ENCODE measurements at regions not wholly inside any gene's neighbourhood (a gene's known extent, or its start where the extent isn't known, plus 50 kb on each side); places are given as distances from the start of the nearest gene placed in this dataset.

- no peak for TF ChIP-seq POLR2AphosphoS5 (IDR thresholded peaks at IDR 0.05)
- TF ChIP-seq POLR2A (IDR thresholded peaks at IDR 0.05), result no peak
- TF ChIP-seq, protein P1, sequence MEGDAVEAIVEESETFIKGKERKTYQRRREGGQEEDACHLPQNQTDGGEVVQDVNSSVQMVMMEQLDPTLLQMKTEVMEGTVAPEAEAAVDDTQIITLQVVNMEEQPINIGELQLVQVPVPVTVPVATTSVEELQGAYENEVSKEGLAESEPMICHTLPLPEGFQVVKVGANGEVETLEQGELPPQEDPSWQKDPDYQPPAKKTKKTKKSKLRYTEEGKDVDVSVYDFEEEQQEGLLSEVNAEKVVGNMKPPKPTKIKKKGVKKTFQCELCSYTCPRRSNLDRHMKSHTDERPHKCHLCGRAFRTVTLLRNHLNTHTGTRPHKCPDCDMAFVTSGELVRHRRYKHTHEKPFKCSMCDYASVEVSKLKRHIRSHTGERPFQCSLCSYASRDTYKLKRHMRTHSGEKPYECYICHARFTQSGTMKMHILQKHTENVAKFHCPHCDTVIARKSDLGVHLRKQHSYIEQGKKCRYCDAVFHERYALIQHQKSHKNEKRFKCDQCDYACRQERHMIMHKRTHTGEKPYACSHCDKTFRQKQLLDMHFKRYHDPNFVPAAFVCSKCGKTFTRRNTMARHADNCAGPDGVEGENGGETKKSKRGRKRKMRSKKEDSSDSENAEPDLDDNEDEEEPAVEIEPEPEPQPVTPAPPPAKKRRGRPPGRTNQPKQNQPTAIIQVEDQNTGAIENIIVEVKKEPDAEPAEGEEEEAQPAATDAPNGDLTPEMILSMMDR (IDR thresholded peaks at IDR 0.05), result no peak
- TF ChIP-seq EP300 (IDR thresholded peaks at IDR 0.05), result no peak
- no peak overlapping the region for H3K27ac ChIP-seq
- no peaks in the 10 kb centered on the region for H3K27me3 ChIP-seq
- H3K4me3 ChIP-seq, result no peak overlapping the region
- no peak for DNase-seq (ENCODE audit: low spot score in 2 of 2)
- WGBS, result 25% methylated on average over 1 of the region's 1 CpG
- H3K9me3 ChIP-seq, result no peaks in the 10 kb centered on the region
- H3K4me1 ChIP-seq, result no peaks in the 10 kb centered on the region
- no peaks in the 10 kb centered on the region for H3K36me3 ChIP-seq
Observed at GRCh38 chr14:81940651-81941050, 407.0 kb upstream of the SEL1L start.

DNA sequence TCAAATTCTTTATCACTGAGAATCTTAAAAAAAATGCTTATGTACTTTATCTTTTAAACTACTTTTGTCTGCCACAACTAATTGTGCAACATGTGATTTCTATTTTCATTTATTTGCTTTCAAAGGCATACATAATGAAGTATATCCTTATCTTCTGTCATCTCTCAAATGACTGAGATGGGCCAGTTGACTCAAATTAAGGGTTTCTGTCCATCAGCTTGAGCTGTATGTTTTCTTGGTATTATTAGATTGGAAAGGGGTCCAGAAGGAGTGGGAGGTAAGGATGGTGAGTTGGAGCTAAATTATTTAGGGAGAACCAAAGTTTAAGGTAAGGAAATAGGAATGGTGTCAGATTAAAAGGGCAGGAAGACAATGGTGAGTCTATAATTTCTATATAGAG is 408.4 kb upstream of the SEL1L start:
- TF ChIP-seq POLR2A (IDR thresholded peaks at IDR 0.05), result no peak
- TF ChIP-seq POLR2AphosphoS5 (IDR thresholded peaks at IDR 0.05), result no peak
- TF ChIP-seq, protein P1 (IDR thresholded peaks at IDR 0.05), result no peak
- TF ChIP-seq EP300 (IDR thresholded peaks at IDR 0.05), result no peak
- H3K4me3 ChIP-seq, result no peak overlapping the region
- DNase-seq (ENCODE audit: low spot score in 2 of 2), result no peak
- no peak overlapping the region for H3K27ac ChIP-seq
- no peaks in the 10 kb centered on the region for H3K36me3 ChIP-seq
- H3K4me1 ChIP-seq, result no peaks in the 10 kb centered on the region
- H3K27me3 ChIP-seq, result no peaks in the 10 kb centered on the region
- no peaks in the 10 kb centered on the region for H3K9me3 ChIP-seq

DNA sequence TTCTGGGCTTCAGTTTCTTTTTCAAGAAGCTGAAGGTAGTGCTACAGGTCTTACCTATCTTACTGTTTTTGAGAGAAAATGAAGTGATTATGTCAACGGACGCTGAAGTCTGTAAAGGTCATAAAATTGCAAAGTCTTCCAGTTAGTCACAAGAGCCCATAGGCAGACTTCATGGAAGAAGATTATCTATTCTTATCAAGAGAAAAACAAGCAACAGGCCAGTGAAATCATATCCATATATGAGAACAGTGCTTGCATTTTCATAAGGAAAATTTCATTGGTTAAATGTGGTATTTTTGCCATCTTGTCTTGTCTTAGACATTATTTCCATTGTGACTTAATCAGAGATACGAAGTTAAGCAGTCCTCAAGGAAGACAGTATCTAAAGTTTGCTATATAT is 412.7 kb upstream of the SEL1L start:
- no peaks in the 10 kb centered on the region for H3K36me3 ChIP-seq
- TF ChIP-seq EP300 (IDR thresholded peaks at IDR 0.05) (no peak), POLR2A (IDR thresholded peaks at IDR 0.05) (no peak), POLR2AphosphoS5 (IDR thresholded peaks at IDR 0.05) (no peak)
- TF ChIP-seq, protein P1 (IDR thresholded peaks at IDR 0.05), result no peak
- H3K27ac ChIP-seq, result no peak overlapping the region
- DNase-seq (ENCODE audit: low spot score in 2 of 2), result no peak
- H3K9me3 ChIP-seq, result no peaks in the 10 kb centered on the region
- 77% methylated on average over 3 of the region's 3 CpGs for WGBS
- no peaks in the 10 kb centered on the region for H3K27me3 ChIP-seq
- no peak overlapping the region for H3K4me3 ChIP-seq
- H3K4me1 ChIP-seq, result no peaks in the 10 kb centered on the region

DNA sequence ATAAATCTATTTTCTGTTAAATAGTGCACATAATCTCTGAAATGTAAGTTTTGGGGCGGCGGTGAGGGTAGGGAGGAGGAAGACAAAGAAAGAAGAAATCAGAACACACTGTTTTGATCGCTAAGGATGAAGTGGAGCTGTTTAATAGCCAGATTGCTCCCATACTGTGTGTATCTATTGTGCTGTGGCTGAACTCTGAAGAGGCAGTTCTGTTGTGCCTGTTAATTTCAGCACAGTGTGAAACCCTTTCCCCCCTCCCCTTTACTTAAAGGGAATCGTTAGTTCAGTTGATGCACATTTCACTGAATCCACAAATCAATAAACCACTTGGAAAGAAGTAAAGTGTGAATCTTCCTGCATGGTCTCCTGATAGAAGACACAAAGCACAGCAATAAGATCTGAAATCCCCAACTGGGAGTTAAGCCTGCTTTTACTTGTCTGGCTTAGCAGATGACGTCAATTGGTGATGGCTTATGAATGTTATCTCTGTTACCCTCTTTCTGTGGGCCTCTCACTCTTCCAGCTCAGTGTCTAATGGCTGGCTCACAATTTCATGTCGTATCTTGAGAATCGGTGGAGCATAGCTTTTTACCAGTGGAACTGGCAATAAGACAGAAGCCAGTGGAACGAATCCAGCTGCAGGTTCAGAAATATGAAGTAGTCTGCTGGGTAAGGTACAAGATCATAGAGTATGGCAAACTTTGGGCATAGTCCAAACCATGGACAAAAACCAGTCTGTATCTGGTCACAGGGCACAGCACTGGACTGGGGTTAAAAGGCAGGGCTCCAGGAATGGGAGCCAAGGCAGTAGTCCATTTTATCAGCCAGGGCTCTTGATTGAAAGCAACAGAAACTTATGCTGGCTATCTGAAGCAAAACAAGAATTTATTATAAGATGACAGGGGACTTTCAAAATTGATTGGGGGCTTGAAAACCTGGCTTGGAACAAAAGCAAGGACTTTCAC is 413.5 kb upstream of the SEL1L start:
- 61% methylated on average over 8 of the region's 8 CpGs for WGBS
- no peak overlapping the region for H3K27ac ChIP-seq
- no peaks in the 10 kb centered on the region for H3K27me3 ChIP-seq
- no peak overlapping the region for H3K4me3 ChIP-seq
- no peak for DNase-seq (ENCODE audit: low spot score in 2 of 2)
- H3K4me1 ChIP-seq, result no peaks in the 10 kb centered on the region
- H3K36me3 ChIP-seq, result no peaks in the 10 kb centered on the region
- TF ChIP-seq EP300 (IDR thresholded peaks at IDR 0.05) (no peak), POLR2AphosphoS5 (IDR thresholded peaks at IDR 0.05) (no peak), POLR2A (IDR thresholded peaks at IDR 0.05) (no peak)
- TF ChIP-seq, protein P1 (IDR thresholded peaks at IDR 0.05), result no peak
- H3K9me3 ChIP-seq, result no peaks in the 10 kb centered on the region

DNA sequence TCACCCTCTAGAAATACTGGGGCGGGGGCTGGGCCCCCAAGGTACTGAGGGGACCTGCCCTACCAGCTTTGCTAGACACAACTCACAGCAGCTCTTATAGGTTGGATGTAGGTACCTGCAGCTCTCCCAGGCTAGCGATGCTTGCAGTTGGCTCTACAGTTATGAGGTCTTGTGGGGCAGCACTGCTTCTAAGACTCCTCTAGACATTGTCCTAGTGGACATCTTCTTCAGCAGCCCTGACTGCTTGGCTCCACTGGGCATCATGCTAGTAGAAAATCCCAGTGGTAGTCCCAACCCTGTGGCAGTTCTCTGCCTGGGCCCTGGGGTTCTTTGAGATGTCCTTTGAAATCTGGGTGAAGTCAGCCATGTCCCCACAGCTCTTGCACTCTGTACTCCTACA is 419.3 kb upstream of the SEL1L start:
- H3K4me3 ChIP-seq, result no peak overlapping the region
- TF ChIP-seq EP300 (IDR thresholded peaks at IDR 0.05) (no peak), POLR2A (IDR thresholded peaks at IDR 0.05) (no peak), POLR2AphosphoS5 (IDR thresholded peaks at IDR 0.05) (no peak)
- TF ChIP-seq, protein P1 (IDR thresholded peaks at IDR 0.05), result no peak
- DNase-seq (ENCODE audit: low spot score in 2 of 2), result no peak
- H3K36me3 ChIP-seq, result no peaks in the 10 kb centered on the region
- H3K27ac ChIP-seq, result no peak overlapping the region
- H3K27me3 ChIP-seq, result no peaks in the 10 kb centered on the region
- WGBS, result 80% methylated on average over 2 of the region's 2 CpGs
- H3K4me1 ChIP-seq, result no peaks in the 10 kb centered on the region
- H3K9me3 ChIP-seq, result no peaks in the 10 kb centered on the region
